GM12878 (cell line): ENCODE measurements at regions not wholly inside any gene's neighbourhood (a gene's known extent, or its start where the extent isn't known, plus 50 kb on each side); places are given as distances from the start of the nearest gene placed in this dataset.

Experiments
- ATAC-seq: fragments of 200-7000 bp; cut with Tn5 transposase; 3 replicates; pipeline ENCODE4 v1.9.1; 2020; ENCODE audit warnings: mild to moderate bottlenecking, moderate library complexity
- BruUV-seq: library from RNA; stranded (reverse); fragments of 400-500 nt; replicated peaks from 2 replicates; lab custom pipeline; 2021; lab: Mats Ljungman, UMichigan
- CTCF ChIA-PET: fragments of 300-600 bp; sonication (Branson Sonifier 250); formaldehyde crosslinking; extraction: SDS; loops from one replicate; lab custom pipeline; 2021; ENCODE audit warnings: inconsistent platforms; lab: Yijun Ruan, JAX
- POLR2A ChIA-PET: fragments of 350-600 bp; formaldehyde crosslinking; extraction: SDS; loops from one replicate; lab custom pipeline; 2021; ENCODE audit warnings: inconsistent platforms; lab: Charles Lee
- RAD21 ChIA-PET: fragments of 300-600 bp; sonication (Branson Sonifier 250); formaldehyde crosslinking; loops from one replicate; lab custom pipeline; 2023; ENCODE audit warnings: antibody characterized with exemption; ENCODE audit not compliant: unreplicated experiment; lab: Charles Lee
- SMC1A ChIA-PET: fragments of 300-600 bp; sonication (Branson Sonifier 250); formaldehyde crosslinking; loops from one replicate; lab custom pipeline; 2023; ENCODE audit not compliant: unreplicated experiment, uncharacterized antibody; lab: Charles Lee
- DNase-seq: peaks from one replicate; pipeline ENCODE4 v3.0.0-alpha.2; 2011; ENCODE audit warnings: low read depth, low spot score
- FAIRE-seq: peaks from 3 replicates; lab custom pipeline; 2011; peaks lifted over from hg19 to GRCh38; lab: Jason Lieb, UNC
- H2AFZ ChIP-seq: 2 replicates; pipeline ENCODE4 v1.6.0; 2011; ENCODE audit warnings: low read depth, low read length, control low read depth; ENCODE audit not compliant: control insufficient read depth
- H3K27ac ChIP-seq: 2 replicates; pipeline ENCODE4 v1.5.1; 2011; ENCODE audit warnings: control low read depth; ENCODE audit not compliant: control insufficient read depth, insufficient read depth
- H3K27me3 ChIP-seq, 2 experiments: replicated peaks in 1 of 2; 2 replicates each; pipeline versions ENCODE4 v1.6.0 to v1.6.1; 2011; ENCODE audit warnings: low read length in 1 of 2; ENCODE audit not compliant: control insufficient read depth in 2 of 2, insufficient read depth in 2 of 2
- H3K36me3 ChIP-seq, 2 experiments: 2 replicates each; pipeline ENCODE4 v1.5.1; 2011; ENCODE audit warnings: low read length in 1 of 2; ENCODE audit not compliant: control insufficient read depth in 2 of 2, insufficient read depth in 2 of 2
- H3K4me1 ChIP-seq: 2 replicates; pipeline ENCODE4 v1.6.1; 2011; ENCODE audit warnings: mild to moderate bottlenecking, low read length, moderate library complexity, mixed read lengths; ENCODE audit not compliant: control insufficient read depth, insufficient read depth
- H3K4me2 ChIP-seq: 2 replicates; pipeline ENCODE4 v1.6.0; 2011; ENCODE audit warnings: control low read depth; ENCODE audit not compliant: control insufficient read depth, insufficient read depth
- H3K4me3 ChIP-seq: fragments of 200-600 bp; sonication (generic); 2 replicates; pipeline ENCODE4 v1.5.1; 2016
- H3K79me2 ChIP-seq: 2 replicates; pipeline ENCODE4 v1.6.0; 2011; ENCODE audit warnings: low read length; ENCODE audit not compliant: control insufficient read depth, insufficient read depth
- H3K9ac ChIP-seq: 2 replicates; pipeline ENCODE4 v1.8.0; 2011; ENCODE audit warnings: low read length, control low read depth, mixed read lengths; ENCODE audit not compliant: control insufficient read depth, insufficient read depth
- H3K9me3 ChIP-seq: replicated peaks from 3 replicates; pipeline ENCODE4 v1.5.1; 2011; ENCODE audit warnings: mild to moderate bottlenecking, low read length; ENCODE audit not compliant: control insufficient read depth, insufficient read depth
- H4K20me1 ChIP-seq: 2 replicates; pipeline ENCODE4 v1.6.0; 2011; ENCODE audit not compliant: control insufficient read depth, insufficient read depth
- CTCF ChIP-seq, 3 experiments: IDR thresholded peaks in 2 of 3; conservative IDR thresholded peaks in 1 of 3; 2 replicates each; pipeline ENCODE4 v1.5.1; 2011; ENCODE audit warnings: low read depth in 3 of 3, low read length in 3 of 3, mild to moderate bottlenecking in 3 of 3, control low read depth in 2 of 3, moderate library complexity in 2 of 3, inconsistent platforms in 1 of 3, mixed read lengths in 1 of 3; ENCODE audit not compliant: control insufficient read depth in 2 of 3, insufficient read depth in 1 of 3; ENCODE audit errors: extremely low read depth in 1 of 3
- REST ChIP-seq: IDR thresholded peaks from 2 replicates; pipeline ENCODE4 v1.6.1; 2012; ENCODE audit warnings: mild to moderate bottlenecking, low read depth, low read length
- WGBS: methylation state at CpG from one replicate; pipeline ENCODE4 v1.1.6; 2016; ENCODE audit warnings: low lambda C conversion rate; ENCODE audit not compliant: insufficient replicate concordance, insufficient coverage; ENCODE audit errors: missing lambda C conversion rate; 5-methylcytosine and 5-hydroxymethylcytosine counted together
- in situ Hi-C: fragments of 300-500 bp; cut with MboI; formaldehyde crosslinking; loops from 9 replicates; pipeline ENCODE4 v1.14.3; 2018; ENCODE audit warnings: mixed read lengths
- intact Hi-C: fragments of 100-400 bp; cut with micrococcal nuclease; formaldehyde crosslinking; loops from one replicate; pipeline ENCODE4 v1.14.2; 2022; ENCODE audit not compliant: unreplicated experiment

DNA sequence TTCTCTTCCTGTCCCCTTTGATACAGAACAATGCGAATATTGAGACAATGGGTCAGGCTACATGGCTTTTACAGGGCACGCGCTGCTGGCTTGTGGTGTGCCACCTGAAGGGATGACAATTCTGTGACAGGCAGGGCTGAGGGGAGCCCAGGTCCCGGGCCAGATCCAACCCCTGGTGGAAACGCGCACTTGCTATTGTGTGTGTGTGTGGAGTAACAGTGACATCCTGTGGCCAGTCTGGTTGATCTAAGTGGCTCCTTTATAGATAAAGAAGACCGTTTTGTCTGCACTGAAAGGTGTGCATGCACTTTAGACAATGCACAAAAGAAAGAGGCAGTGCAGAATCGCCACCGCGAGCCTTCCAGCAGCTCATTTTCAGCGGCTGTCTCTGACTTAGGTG lies 273.6 kb downstream of the HRH4 start:
- intact Hi-C loops: no loop called here

More for the DNA sequence above, 273.6 kb downstream of the HRH4 start:
- H3K36me3 ChIP-seq: no peaks in the 10 kb centered on the region
- no peak overlapping the region for H3K4me3 ChIP-seq
- H3K4me2 ChIP-seq: no peak overlapping the region
- no TSS peak for BruUV-seq
- SMC1A ChIA-PET: interaction anchor here (1.2 kb wide), 1 partner anchor 246 kb away, joined by 3 read pairs; no protein-coding TSS in a partner anchor
- RAD21 ChIA-PET: no interaction called here
- H3K79me2 ChIP-seq: no peaks in the 10 kb centered on the region
- no peaks in the 10 kb centered on the region for H3K4me1 ChIP-seq
- in situ Hi-C loops: loop anchor here (5.0 kb wide), 2 partner anchors 247 to 372 kb away; no protein-coding TSS in a partner anchor
- no peaks in the 10 kb centered on the region for H4K20me1 ChIP-seq
- ATAC-seq (no peak), DNase-seq (no peak), FAIRE-seq (no peak)
- POLR2A ChIA-PET: no interaction called here
- H3K9me3 ChIP-seq: no peaks in the 10 kb centered on the region
- CTCF ChIA-PET: no interaction called here
- no peak overlapping the region for H3K9ac ChIP-seq
- no peak overlapping the region for H2AFZ ChIP-seq
- WGBS: 51% methylated on average over 11 of the region's 11 CpGs
- no peak overlapping the region for H3K27ac ChIP-seq
- no peaks in the 10 kb centered on the region; a peak in 1 of 4 replicates for H3K27me3 ChIP-seq
- TF ChIP-seq CTCF (IDR thresholded peaks at IDR 0.05 in 2 of 3, conservative IDR thresholded peaks at IDR 0.05 in 1 of 3; ENCODE audit: control insufficient read depth in 2 of 3, extremely low read depth in 1 of 3, insufficient read depth in 1 of 3, low read depth in 3 of 3, low read length in 3 of 3) (peak in 1 of 3 experiments; percentile 13; a peak in 1 of 6 replicates), REST (no peak)
